Amniotic epithelial cell (primary cell): ENCODE measurements at regions not wholly inside any gene's neighbourhood (a gene's known extent, or its start where the extent isn't known, plus 50 kb on each side); places are given as distances from the start of the nearest gene placed in this dataset.

Experiments used
- DNase-seq: peaks from one replicate; pipeline ENCODE4 v3.0.0-alpha.2; 2010; ENCODE audit warnings: low read depth

DNA sequence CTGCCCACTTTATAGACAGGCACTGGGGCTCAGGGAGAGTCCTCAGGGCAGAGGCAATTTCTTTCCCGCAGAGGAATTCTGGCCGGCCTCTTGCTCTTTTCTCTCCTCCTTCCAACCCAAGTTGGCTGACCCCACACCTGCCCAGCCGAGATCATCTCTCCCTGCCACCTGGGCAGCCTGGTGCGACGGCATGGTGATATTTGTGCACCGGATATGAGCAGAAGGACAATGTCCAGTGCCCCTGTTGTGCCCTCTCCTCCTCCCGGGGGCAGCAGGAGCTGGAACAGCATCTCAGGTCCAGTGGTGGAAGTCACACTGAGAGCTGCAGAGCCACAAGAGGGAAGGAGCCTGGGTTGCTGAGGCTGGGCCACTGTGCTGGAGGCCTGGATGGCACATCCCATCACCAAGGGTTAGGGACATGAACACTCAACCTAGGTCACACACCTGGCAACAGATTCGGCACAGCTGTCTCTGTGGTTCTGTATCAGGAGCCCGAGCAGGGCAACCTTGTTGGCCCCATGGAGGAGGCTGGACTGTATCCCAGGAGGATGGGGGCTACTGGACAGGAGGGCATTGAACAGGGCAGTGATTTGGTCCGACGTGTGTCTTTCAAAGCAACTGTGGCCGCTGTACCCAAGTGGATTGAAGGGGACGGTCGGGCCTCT is 57.7 kb upstream of the DIO3 start:
- no peak for DNase-seq

- DNase-seq, result no peak
Observed at GRCh38 chr14:101504096-101504948, 57.0 kb upstream of the DIO3 start.

GRCh38 chr14:101505236-101505970 is 55.9 kb upstream of the DIO3 start:
- no peak for DNase-seq

- DNase-seq, result no peak
Observed at GRCh38 chr14:101506211-101506925, 54.9 kb upstream of the DIO3 start.

DNA sequence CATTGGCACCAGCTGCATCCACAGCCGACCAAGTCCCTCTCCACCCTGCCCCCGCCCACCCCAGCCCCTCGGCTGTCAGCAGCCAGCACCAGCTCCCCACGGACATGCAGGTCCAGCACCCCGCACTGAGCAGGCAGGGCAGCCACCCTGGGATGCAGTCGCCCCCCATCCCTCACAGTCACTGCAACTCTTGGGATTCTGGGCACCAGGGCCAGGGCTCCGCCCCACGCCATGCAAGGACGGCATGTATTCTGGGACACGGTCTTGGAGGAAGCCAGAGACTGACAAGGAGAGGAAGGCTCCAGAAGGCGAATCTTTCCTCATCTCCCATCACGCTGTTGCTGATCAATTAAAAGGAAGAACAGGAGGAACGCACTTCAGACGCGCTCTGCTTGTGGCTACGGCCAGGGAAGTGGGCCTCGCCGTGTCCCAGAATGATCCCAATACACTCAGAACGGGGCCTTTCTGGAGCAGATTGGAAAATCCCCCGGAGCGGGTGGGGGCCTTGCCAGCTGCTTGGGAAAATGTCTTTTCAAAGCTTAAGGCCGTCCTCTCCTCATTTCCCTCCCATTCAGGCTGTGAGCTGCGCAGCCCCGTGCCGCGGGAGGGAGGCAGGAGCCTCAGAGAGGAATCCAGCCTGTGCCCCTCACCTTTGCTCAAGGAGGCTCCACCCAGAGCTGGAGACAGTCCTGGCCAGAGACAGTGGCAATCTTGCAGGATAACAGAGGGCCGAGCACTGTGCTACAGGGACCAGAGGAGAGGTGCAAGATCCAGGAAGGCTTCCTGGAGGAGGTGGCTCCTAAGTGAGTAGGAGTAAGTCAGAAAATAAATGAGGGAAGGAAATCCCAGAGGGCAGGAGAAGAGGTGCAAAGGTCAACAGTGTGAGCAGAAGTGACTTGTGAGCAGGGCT is 54.1 kb upstream of the DIO3 start:
- DNase-seq, result no peak

DNA sequence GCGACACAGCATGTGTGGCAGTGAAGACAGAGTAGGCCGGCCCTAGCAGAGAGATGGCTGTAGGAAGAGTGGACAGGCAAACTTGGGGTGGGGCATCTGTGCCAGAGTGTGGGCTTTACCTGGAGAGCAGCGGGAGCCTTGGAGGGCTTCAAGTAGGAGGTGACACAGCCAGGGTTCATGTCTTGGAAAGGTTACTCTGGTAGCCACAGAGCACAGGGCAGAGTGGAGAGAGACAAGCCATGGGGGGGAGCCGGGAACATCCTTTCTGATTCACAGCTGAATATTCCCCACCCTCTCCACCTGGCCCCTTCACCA is 53.5 kb upstream of the DIO3 start:
- no peak for DNase-seq

DNA sequence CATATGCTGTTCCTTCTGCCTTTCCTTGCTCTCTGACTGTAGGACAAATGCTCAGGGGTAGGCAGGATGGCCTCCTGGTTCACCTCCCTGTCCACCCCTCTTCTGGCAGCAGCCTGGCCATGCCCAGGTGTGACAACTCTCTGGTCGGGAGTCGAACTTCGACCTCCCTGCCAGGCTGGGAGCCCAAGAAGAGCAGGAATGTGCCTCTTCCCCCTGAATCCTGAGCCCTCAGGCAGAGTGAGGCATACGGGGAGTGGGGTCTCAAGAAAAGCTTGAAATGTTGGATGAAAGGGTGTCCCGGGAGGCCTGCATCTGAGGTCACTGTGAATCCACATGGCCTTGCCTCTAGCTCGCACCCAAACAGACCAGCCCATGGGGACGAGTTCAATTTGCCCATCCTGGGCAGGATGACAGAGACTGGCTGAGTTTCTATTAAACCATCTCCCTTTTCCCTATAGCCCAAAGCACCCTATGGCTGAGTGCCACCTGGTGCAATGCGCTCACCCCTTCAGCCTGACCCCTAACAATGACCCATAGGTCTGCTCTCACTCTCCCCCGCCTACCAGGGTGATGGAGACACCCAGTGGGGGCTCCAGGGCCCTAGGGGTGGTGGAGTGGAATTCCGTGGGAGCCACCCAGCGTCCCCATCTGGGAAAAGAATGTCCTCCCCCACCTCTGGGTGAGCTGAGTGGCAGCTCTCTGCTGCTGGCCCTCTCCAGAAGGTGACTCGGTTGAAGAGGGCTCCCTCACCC is 52.9 kb upstream of the DIO3 start:
- no peak for DNase-seq

DNA sequence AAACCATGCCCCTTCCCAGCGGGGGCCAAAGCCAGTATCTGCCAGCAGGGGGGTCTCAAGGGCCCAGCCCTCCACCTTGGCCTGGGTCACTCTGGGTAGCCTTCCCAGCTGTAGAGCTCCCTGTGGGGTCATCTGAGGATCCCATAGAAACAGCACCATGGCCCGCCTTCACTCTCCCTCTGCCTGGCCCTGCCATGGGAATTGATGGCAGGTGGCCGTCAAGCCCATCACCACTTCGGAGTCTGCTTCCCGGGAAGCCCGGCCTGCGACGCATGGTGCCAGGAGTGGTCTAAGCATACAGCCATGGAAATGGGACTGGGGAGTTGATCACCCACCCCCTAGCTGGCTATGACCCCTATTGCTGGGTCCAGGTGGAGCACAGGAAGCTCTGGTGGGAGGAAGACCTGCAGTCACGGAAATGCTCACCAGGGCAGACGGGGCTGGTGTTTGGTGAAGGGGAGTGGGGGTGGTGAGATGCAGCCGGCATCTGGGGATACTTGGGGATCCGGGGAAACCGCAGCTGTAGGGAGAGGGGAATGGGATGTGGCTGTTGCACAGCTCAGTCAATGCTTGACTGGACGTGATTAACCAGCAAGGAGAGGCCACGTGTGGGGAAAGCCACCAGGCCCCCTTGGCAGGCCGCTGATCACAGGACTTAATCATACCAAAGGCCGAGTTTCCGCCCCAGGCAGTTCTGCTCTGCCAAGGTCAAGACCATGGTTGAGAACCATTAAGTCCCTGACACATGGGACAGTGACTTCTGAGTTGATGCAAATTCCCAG is 52.2 kb upstream of the DIO3 start:
- no peak for DNase-seq

DNA sequence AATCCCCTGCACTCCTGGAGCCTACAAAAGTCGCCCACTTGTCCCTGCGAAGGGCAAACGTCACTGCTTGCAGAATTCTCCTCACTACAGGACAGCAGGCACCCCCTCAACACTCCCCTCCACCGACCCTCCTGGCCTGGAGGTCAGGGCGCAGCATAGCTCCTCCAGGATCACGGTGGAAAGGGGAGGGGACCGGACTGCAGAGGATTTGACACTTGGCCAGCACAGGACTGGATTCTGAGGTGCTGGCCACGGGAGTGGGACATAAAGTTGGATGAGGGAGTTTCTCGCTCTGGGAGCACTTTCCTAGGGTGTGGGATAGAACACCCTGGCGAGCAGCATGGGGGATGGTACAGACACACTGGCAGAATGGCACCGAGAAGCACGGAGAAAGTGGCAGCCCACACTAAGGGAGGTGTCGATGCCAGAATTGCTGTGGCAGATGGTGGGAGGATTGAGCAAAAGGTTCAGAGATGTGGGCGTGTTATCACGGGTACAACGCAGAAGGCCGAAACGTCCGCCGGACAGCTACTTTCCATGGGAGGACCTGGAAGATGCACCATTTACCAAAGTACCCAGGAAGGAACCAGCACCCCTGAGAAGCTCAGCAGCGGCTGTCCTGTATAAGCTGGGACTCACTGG is 51.4 kb upstream of the DIO3 start:
- no peak for DNase-seq

- DNase-seq, result no peak
Observed at GRCh38 chr14:101511199-101511598, 50.1 kb upstream of the DIO3 start.
